ENCODE measurements at regions not wholly inside any gene's neighbourhood (a gene's known extent, or its start where the extent isn't known, plus 50 kb on each side); places are given as distances from the start of the nearest gene placed in this dataset.
A peak's percentile ranks its signal among the peaks of the same experiment; 100 is the strongest.

- no peak for DNase-seq
- Histone ChIP-seq H3K36me3 (no peaks in the 10 kb centered on the region), H3K4me1 (no peaks in the 10 kb centered on the region), H3K27me3 (no peaks in the 10 kb centered on the region), H3K27ac (no peak overlapping the region), H3K4me3 (no peak overlapping the region), H3K9me3 (replicated peaks) (no peaks in the 10 kb centered on the region)
These were observed 94.1 kb upstream of the WDR17 start for GRCh38 chr4:175971388-175972179.

- Histone ChIP-seq H3K4me3 (no peak overlapping the region), H3K27me3 (no peaks in the 10 kb centered on the region), H3K4me1 (no peaks in the 10 kb centered on the region), H3K27ac (no peak overlapping the region), H3K9me3 (replicated peaks) (no peaks in the 10 kb centered on the region), H3K36me3 (no peaks in the 10 kb centered on the region)
- DNase-seq = no peak
These were observed 92.4 kb upstream of the WDR17 start for GRCh38 chr4:175973027-175973923.

- DNase-seq = no peak
- Histone ChIP-seq H3K9me3 (replicated peaks) (no peaks in the 10 kb centered on the region), H3K4me3 (no peak overlapping the region), H3K27ac (no peak overlapping the region), H3K4me1 (no peaks in the 10 kb centered on the region), H3K36me3 (no peaks in the 10 kb centered on the region), H3K27me3 (no peaks in the 10 kb centered on the region)
These were observed 82.0 kb upstream of the WDR17 start for GRCh38 chr4:175983636-175984035.

- Histone ChIP-seq H3K27me3 (no peaks in the 10 kb centered on the region), H3K27ac (no peak overlapping the region), H3K9me3 (replicated peaks) (no peaks in the 10 kb centered on the region), H3K4me3 (no peak overlapping the region), H3K36me3 (no peaks in the 10 kb centered on the region), H3K4me1 (no peaks in the 10 kb centered on the region)
- no peak for DNase-seq
These were observed 79.0 kb upstream of the WDR17 start for GRCh38 chr4:175986668-175987067.

GRCh38 chr4:175988511-175988910 is 77.1 kb upstream of the WDR17 start:
- H3K4me1 ChIP-seq = no peaks in the 10 kb centered on the region
- DNase-seq = no peak
- no peak overlapping the region for H3K27ac ChIP-seq
- no peak overlapping the region for H3K4me3 ChIP-seq
- H3K36me3 ChIP-seq = no peaks in the 10 kb centered on the region
- H3K9me3 ChIP-seq (replicated peaks) = no peaks in the 10 kb centered on the region
- no peaks in the 10 kb centered on the region for H3K27me3 ChIP-seq

GRCh38 chr4:175996206-175996605 is 69.4 kb upstream of the WDR17 start:
- no peak overlapping the region for H3K4me3 ChIP-seq
- no peaks in the 10 kb centered on the region for H3K9me3 ChIP-seq (replicated peaks)
- no peak overlapping the region for H3K27ac ChIP-seq
- DNase-seq = no peak
- H3K36me3 ChIP-seq = no peaks in the 10 kb centered on the region
- H3K27me3 ChIP-seq = no peaks in the 10 kb centered on the region
- H3K4me1 ChIP-seq = no peaks in the 10 kb centered on the region

GRCh38 chr4:175997291-175997690 is 68.3 kb upstream of the WDR17 start:
- H3K36me3 ChIP-seq = no peaks in the 10 kb centered on the region
- H3K9me3 ChIP-seq (replicated peaks) = no peaks in the 10 kb centered on the region
- no peak overlapping the region for H3K27ac ChIP-seq
- H3K4me3 ChIP-seq = no peak overlapping the region
- H3K4me1 ChIP-seq = no peaks in the 10 kb centered on the region
- no peak for DNase-seq
- no peaks in the 10 kb centered on the region for H3K27me3 ChIP-seq

- no peaks in the 10 kb centered on the region for H3K9me3 ChIP-seq (replicated peaks)
- H3K27ac ChIP-seq = no peak overlapping the region
- no peaks in the 10 kb centered on the region for H3K36me3 ChIP-seq
- H3K4me3 ChIP-seq = no peak overlapping the region
- no peaks in the 10 kb centered on the region for H3K4me1 ChIP-seq
- H3K27me3 ChIP-seq = no peaks in the 10 kb centered on the region
- DNase-seq = no peak
These were observed 66.9 kb upstream of the WDR17 start for GRCh38 chr4:175998782-175999181.

GRCh38 chr4:175999944-176000343 is 65.7 kb upstream of the WDR17 start:
- Histone ChIP-seq H3K27me3 (no peaks in the 10 kb centered on the region), H3K9me3 (replicated peaks) (no peaks in the 10 kb centered on the region), H3K4me3 (no peak overlapping the region), H3K36me3 (no peaks in the 10 kb centered on the region), H3K4me1 (no peaks in the 10 kb centered on the region), H3K27ac (no peak overlapping the region)
- no peak for DNase-seq

- Histone ChIP-seq H3K36me3 (no peaks in the 10 kb centered on the region), H3K27me3 (no peaks in the 10 kb centered on the region), H3K9me3 (replicated peaks) (no peaks in the 10 kb centered on the region), H3K27ac (no peak overlapping the region), H3K4me1 (no peaks in the 10 kb centered on the region), H3K4me3 (no peak overlapping the region)
- DNase-seq = no peak
These were observed 64.3 kb upstream of the WDR17 start for GRCh38 chr4:176001151-176002006.

- Histone ChIP-seq H3K4me3 (no peak overlapping the region), H3K27ac (no peak overlapping the region), H3K4me1 (no peaks in the 10 kb centered on the region), H3K36me3 (no peaks in the 10 kb centered on the region), H3K27me3 (no peaks in the 10 kb centered on the region), H3K9me3 (replicated peaks) (no peaks in the 10 kb centered on the region)
- DNase-seq = peak in 1 of 2 experiments; percentile 2
These were observed 63.5 kb upstream of the WDR17 start for GRCh38 chr4:176002007-176002613.

- Histone ChIP-seq H3K4me1 (no peaks in the 10 kb centered on the region), H3K27me3 (no peaks in the 10 kb centered on the region), H3K4me3 (no peak overlapping the region), H3K27ac (no peak overlapping the region), H3K9me3 (replicated peaks) (no peaks in the 10 kb centered on the region), H3K36me3 (no peaks in the 10 kb centered on the region)
- no peak for DNase-seq
These were observed 59.9 kb upstream of the WDR17 start for GRCh38 chr4:176005766-176006165.

GRCh38 chr4:176009254-176009653 is 56.4 kb upstream of the WDR17 start:
- Histone ChIP-seq H3K4me1 (no peaks in the 10 kb centered on the region), H3K27me3 (no peaks in the 10 kb centered on the region), H3K36me3 (no peaks in the 10 kb centered on the region), H3K9me3 (replicated peaks) (no peaks in the 10 kb centered on the region), H3K27ac (no peak overlapping the region), H3K4me3 (no peak overlapping the region)
- no peak for DNase-seq

GRCh38 chr4:176011529-176011928 is 54.1 kb upstream of the WDR17 start:
- H3K4me3 ChIP-seq = no peak overlapping the region
- H3K9me3 ChIP-seq (replicated peaks) = no peaks in the 10 kb centered on the region
- DNase-seq = no peak
- no peaks in the 10 kb centered on the region for H3K4me1 ChIP-seq
- H3K27me3 ChIP-seq = no peaks in the 10 kb centered on the region
- H3K27ac ChIP-seq = no peak overlapping the region
- no peaks in the 10 kb centered on the region for H3K36me3 ChIP-seq

Data from SJCRH30 (cell line).